B cell (primary cell): ENCODE measurements at regions not wholly inside any gene's neighbourhood (a gene's known extent, or its start where the extent isn't known, plus 50 kb on each side); places are given as distances from the start of the nearest gene placed in this dataset.

Experiments used
- ATAC-seq: fragments of 200-7000 bp; cut with Tn5 transposase; one replicate; pipeline ENCODE4 v1.10.0; 2021; ENCODE audit warnings: low read depth, mild to moderate bottlenecking, moderate number of reproducible peaks, moderate library complexity
- CTCF ChIA-PET: fragments of 350-600 bp; sonication (Branson Sonifier 250); formaldehyde crosslinking; loops from one replicate; lab custom pipeline; 2021; ENCODE audit warnings: antibody characterized with exemption, inconsistent platforms; lab: Charles Lee
- POLR2A ChIA-PET: fragments of 350-600 bp; sonication (Branson Sonifier 250); formaldehyde crosslinking; loops from one replicate; lab custom pipeline; 2021; ENCODE audit warnings: antibody characterized with exemption; lab: Charles Lee
- DNase-seq: peaks from one replicate; pipeline ENCODE4 v3.0.0; 2013
- H2AFZ ChIP-seq: 2 replicates; pipeline ENCODE4 v1.6.1; 2012; ENCODE audit warnings: mild to moderate bottlenecking, low read depth, low read length; ENCODE audit not compliant: insufficient read depth, poor library complexity, severe bottlenecking
- H3K27ac ChIP-seq, 2 donors: 1 replicate in 1 of 2; 2 replicates in 1 of 2; pipeline ENCODE4 v1.5.1; 2012 to 2013; ENCODE audit warnings: low read length in 2 of 2, mild to moderate bottlenecking in 2 of 2, moderate library complexity in 1 of 2
- H3K27me3 ChIP-seq, 4 experiments: fragments of 200-600 bp in 1 of 4; sonication (generic) in 1 of 4; replicated peaks in 1 of 4; 1 replicate in 2 of 4; 2 replicates in 2 of 4; pipeline versions ENCODE4 v1.6.1 to v1.7.0; 2013 to 2016; ENCODE audit warnings: low read length in 3 of 4, mild to moderate bottlenecking in 2 of 4, mixed read lengths in 1 of 4, moderate library complexity in 1 of 4; ENCODE audit not compliant: insufficient read depth in 4 of 4, control insufficient read depth in 3 of 4; ENCODE audit errors: control extremely low read depth in 1 of 4
- H3K36me3 ChIP-seq, 2 experiments: replicated peaks in 1 of 2; 1 replicate in 1 of 2; 2 replicates in 1 of 2; pipeline versions ENCODE4 v1.6.1 to v1.7.1; 2013; ENCODE audit warnings: low read length in 1 of 2; ENCODE audit not compliant: insufficient read depth in 2 of 2, control insufficient read depth in 1 of 2; ENCODE audit errors: control extremely low read depth in 1 of 2, extremely low read depth in 1 of 2
- H3K4me1 ChIP-seq, 2 donors: fragments of 200-600 bp in 1 of 2; sonication (generic) in 1 of 2; 1 replicate in 1 of 2; 2 replicates in 1 of 2; pipeline versions ENCODE4 v1.5.1 to v1.6.1; 2013 to 2017; ENCODE audit warnings: low read length in 2 of 2; ENCODE audit not compliant: control insufficient read depth in 2 of 2, insufficient read depth in 2 of 2
- H3K4me2 ChIP-seq: replicated peaks from 2 replicates; pipeline ENCODE3; 2012; ENCODE audit warnings: mild to moderate bottlenecking, low read depth, low read length; ENCODE audit not compliant: poor library complexity, severe bottlenecking
- H3K4me3 ChIP-seq, 5 experiments: fragments of 200-600 bp in 1 of 5; sonication (generic) in 1 of 5; 1 replicate in 3 of 5; 2 replicates in 2 of 5; pipeline versions ENCODE4 v1.5.1 to v1.7.0; 2011 to 2016; ENCODE audit warnings: low read length in 4 of 5, mild to moderate bottlenecking in 4 of 5, low read depth in 2 of 5, control low read depth in 1 of 5, moderate library complexity in 1 of 5; ENCODE audit not compliant: insufficient read depth in 1 of 5; ENCODE audit errors: control extremely low read depth in 1 of 5, extremely low read depth in 1 of 5
- H3K79me2 ChIP-seq: fragments of 200-600 bp; sonication (generic); one replicate; pipeline ENCODE4 v1.6.0; 2016; ENCODE audit warnings: low read length; ENCODE audit not compliant: control insufficient read depth, insufficient read depth
- H3K9ac ChIP-seq: fragments of 200-600 bp; sonication (generic); 2 replicates; pipeline ENCODE4 v1.6.1; 2017; ENCODE audit warnings: mild to moderate bottlenecking, low read length, moderate library complexity
- H3K9me3 ChIP-seq, 3 donors: one replicate each; pipeline versions ENCODE4 v1.6.1 to v1.7.1; 2013; ENCODE audit warnings: low read length in 2 of 3; ENCODE audit not compliant: control insufficient read depth in 2 of 3, insufficient read depth in 1 of 3; ENCODE audit errors: control extremely low read depth in 1 of 3
- H4K20me1 ChIP-seq: 2 replicates; pipeline ENCODE4 v1.6.0; 2012; ENCODE audit warnings: mild to moderate bottlenecking, low read length; ENCODE audit not compliant: insufficient read depth, control insufficient read depth, poor library complexity, severe bottlenecking
- H3K27ac Mint-ChIP-seq: one replicate; pipeline ENCODE4 v1.8.0; 2021; ENCODE audit warnings: mixed read lengths
- H3K27me3 Mint-ChIP-seq: one replicate; pipeline ENCODE4 v1.8.0; 2021; ENCODE audit warnings: mixed read lengths
- H3K4me1 Mint-ChIP-seq: one replicate; pipeline ENCODE4 v1.8.0; 2021; ENCODE audit warnings: mixed read lengths
- H3K4me3 Mint-ChIP-seq: one replicate; pipeline ENCODE4 v1.8.0; 2021; ENCODE audit warnings: mixed read lengths
- H3K9me3 Mint-ChIP-seq: one replicate; pipeline ENCODE4 v1.8.0; 2022; ENCODE audit warnings: mixed read lengths; ENCODE audit not compliant: insufficient read depth
- EZH2 ChIP-seq: IDR thresholded peaks from 2 replicates; pipeline ENCODE4 v1.6.1; 2012; ENCODE audit warnings: borderline replicate concordance, low read depth, mild to moderate bottlenecking, moderate library complexity, low read length; ENCODE audit not compliant: insufficient read depth, poor library complexity, severe bottlenecking
- WGBS: methylation state at CpG from one replicate; pipeline ENCODE4 v1.1.5; 2013; ENCODE audit warnings: missing lambda C conversion rate; ENCODE audit not compliant: insufficient coverage; 5-methylcytosine and 5-hydroxymethylcytosine counted together
- intact Hi-C: fragments of 100-400 bp; cut with micrococcal nuclease; formaldehyde crosslinking; loops from one replicate; pipeline ENCODE4 v1.10.0; 2022
- TF ChIP-seq, protein P1 (sequence below): fragments of 200-600 bp; IDR thresholded peaks from one replicate; pipeline ENCODE4 v1.8.0; 2022; ENCODE audit warnings: antibody characterized with exemption, mild to moderate bottlenecking

DNA sequence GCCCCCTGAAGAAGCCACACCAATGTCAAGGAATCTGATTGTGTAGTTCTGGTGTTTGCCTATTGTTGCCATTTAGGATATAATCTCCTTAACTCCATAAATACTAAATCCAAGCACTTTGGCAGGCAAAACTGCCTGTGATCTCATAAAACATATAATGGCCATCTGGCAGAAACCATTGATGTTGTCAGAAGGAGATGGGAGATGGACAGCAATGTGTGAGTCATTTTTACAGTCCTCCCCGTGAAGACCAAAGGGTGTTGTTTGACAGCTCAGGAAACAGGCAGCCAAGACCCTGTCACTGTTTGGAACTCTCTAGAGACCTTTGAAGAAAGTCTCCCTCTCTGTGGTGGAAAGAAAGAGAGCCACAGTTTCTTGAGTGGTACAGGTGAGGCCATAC is 454.1 kb downstream of the HS3ST3B1 start:
- ATAC-seq: no peak
- H4K20me1 ChIP-seq: no peaks in the 10 kb centered on the region
- H3K9me3 Mint-ChIP-seq: no peaks in the 10 kb centered on the region
- peaks cover under 1% of the 10 kb centered on the region for H3K4me1 Mint-ChIP-seq
- no peak for TF ChIP-seq EZH2
- TF ChIP-seq, protein P1, sequence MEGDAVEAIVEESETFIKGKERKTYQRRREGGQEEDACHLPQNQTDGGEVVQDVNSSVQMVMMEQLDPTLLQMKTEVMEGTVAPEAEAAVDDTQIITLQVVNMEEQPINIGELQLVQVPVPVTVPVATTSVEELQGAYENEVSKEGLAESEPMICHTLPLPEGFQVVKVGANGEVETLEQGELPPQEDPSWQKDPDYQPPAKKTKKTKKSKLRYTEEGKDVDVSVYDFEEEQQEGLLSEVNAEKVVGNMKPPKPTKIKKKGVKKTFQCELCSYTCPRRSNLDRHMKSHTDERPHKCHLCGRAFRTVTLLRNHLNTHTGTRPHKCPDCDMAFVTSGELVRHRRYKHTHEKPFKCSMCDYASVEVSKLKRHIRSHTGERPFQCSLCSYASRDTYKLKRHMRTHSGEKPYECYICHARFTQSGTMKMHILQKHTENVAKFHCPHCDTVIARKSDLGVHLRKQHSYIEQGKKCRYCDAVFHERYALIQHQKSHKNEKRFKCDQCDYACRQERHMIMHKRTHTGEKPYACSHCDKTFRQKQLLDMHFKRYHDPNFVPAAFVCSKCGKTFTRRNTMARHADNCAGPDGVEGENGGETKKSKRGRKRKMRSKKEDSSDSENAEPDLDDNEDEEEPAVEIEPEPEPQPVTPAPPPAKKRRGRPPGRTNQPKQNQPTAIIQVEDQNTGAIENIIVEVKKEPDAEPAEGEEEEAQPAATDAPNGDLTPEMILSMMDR: no peak
- H3K4me3 ChIP-seq: no peak overlapping the region
- H3K27me3 Mint-ChIP-seq: peaks cover 26% of the 10 kb centered on the region
- H3K36me3 ChIP-seq: no peaks in the 10 kb centered on the region
- no peak overlapping the region for H3K4me2 ChIP-seq
- H3K4me1 ChIP-seq: no peaks in the 10 kb centered on the region
- WGBS: 0% methylated on average over 1 of the region's 1 CpG
- no peak overlapping the region for H3K27ac ChIP-seq
- DNase-seq: no peak
- no peaks in the 10 kb centered on the region for H3K79me2 ChIP-seq
- ChIA-PET CTCF (no interaction called here), POLR2A (no interaction called here)
- H2AFZ ChIP-seq: no peak overlapping the region
- H3K9ac ChIP-seq: no peak overlapping the region
- intact Hi-C loops: no loop called here
- no peak overlapping the region for H3K4me3 Mint-ChIP-seq
- no peak overlapping the region for H3K27ac Mint-ChIP-seq
- H3K9me3 ChIP-seq: peaks cover 0 to 5% (median 0%) of the 10 kb centered on the region in 3 donors
- peaks cover 0 to 21% (median 10%) of the 10 kb centered on the region in 4 experiments for H3K27me3 ChIP-seq

DNA sequence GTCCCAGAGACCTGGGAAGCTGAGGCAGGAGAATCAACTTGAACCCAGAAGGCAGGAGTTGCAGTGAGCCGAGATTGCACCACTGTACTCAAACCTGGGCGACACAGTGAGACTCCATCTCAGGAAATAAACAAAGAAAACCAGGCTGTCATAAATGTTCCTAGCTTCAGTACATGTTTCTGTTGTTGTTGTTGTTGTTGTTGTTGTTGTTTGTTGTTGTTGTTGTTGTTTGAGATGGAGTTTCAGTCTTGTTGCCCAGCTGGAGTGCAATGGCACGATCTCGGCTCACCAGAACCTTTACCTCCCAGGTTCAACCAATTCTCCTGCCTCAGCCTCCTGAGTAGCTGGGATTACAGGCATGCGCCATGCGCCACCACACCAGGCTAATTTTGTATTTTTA is 452.5 kb downstream of the HS3ST3B1 start:
- no peaks in the 10 kb centered on the region for H3K36me3 ChIP-seq
- no peaks in the 10 kb centered on the region for H3K9me3 Mint-ChIP-seq
- H3K4me3 Mint-ChIP-seq: no peak overlapping the region
- no peak overlapping the region for H2AFZ ChIP-seq
- H3K4me3 ChIP-seq: no peak overlapping the region
- H3K9me3 ChIP-seq: peaks cover 0 to 5% (median 0%) of the 10 kb centered on the region in 3 donors
- no peaks in the 10 kb centered on the region for H4K20me1 ChIP-seq
- H3K9ac ChIP-seq: no peak overlapping the region
- POLR2A ChIA-PET: no interaction called here
- H3K4me1 Mint-ChIP-seq: no peaks in the 10 kb centered on the region
- peaks cover 30% of the 10 kb centered on the region for H3K27me3 Mint-ChIP-seq
- no peak for TF ChIP-seq EZH2
- TF ChIP-seq, protein P1: no peak
- no peak overlapping the region for H3K27ac ChIP-seq
- CTCF ChIA-PET: no interaction called here
- intact Hi-C loops: no loop called here
- H3K4me1 ChIP-seq: no peaks in the 10 kb centered on the region
- peaks cover 0 to 17% (median 10%) of the 10 kb centered on the region in 4 experiments for H3K27me3 ChIP-seq
- DNase-seq (no peak), ATAC-seq (no peak)
- H3K4me2 ChIP-seq: no peak overlapping the region
- no peaks in the 10 kb centered on the region for H3K79me2 ChIP-seq
- WGBS: 100% methylated on average over 2 of the region's 6 CpGs
- no peak overlapping the region for H3K27ac Mint-ChIP-seq
